WTC11 (cell line): ENCODE measurements at regions not wholly inside any gene's neighbourhood (a gene's known extent, or its start where the extent isn't known, plus 50 kb on each side); places are given as distances from the start of the nearest gene placed in this dataset.

Source experiments
- ATAC-seq: fragments of 200-7000 bp; cut with Tn5 transposase; 2 replicates; pipeline ENCODE4 v1.10.0; 2021; ENCODE audit warnings: mild to moderate bottlenecking, moderate library complexity
- CTCF ChIA-PET: fragments of 300-600 bp; sonication (Branson Sonifier 250); formaldehyde crosslinking; loops from one replicate; lab custom pipeline; 2021; ENCODE audit warnings: antibody characterized with exemption; lab: Charles Lee
- POLR2A ChIA-PET: fragments of 350-600 bp; sonication (Branson Sonifier 250); formaldehyde crosslinking; loops from one replicate; lab custom pipeline; 2021; ENCODE audit warnings: antibody characterized with exemption; lab: Charles Lee
- DNase-seq: peaks from one replicate; pipeline ENCODE4 v3.0.0; 2021; ENCODE audit warnings: low spot score
- H3K27ac Mint-ChIP-seq: 2 replicates; pipeline ENCODE4 v1.8.0; 2021; ENCODE audit warnings: mixed read lengths
- H3K27me3 Mint-ChIP-seq: 2 replicates; pipeline ENCODE4 v1.8.0; 2021; ENCODE audit warnings: low read depth, mild to moderate bottlenecking, moderate library complexity, mixed read lengths
- H3K36me3 Mint-ChIP-seq: 2 replicates; pipeline ENCODE4 v1.8.0; 2021; ENCODE audit warnings: mixed read lengths
- H3K4me1 Mint-ChIP-seq: 2 replicates; pipeline ENCODE4 v1.8.0; 2022; ENCODE audit warnings: mixed read lengths
- H3K4me3 Mint-ChIP-seq: 2 replicates; pipeline ENCODE4 v1.8.0; 2021; ENCODE audit warnings: mild to moderate bottlenecking, moderate library complexity, mixed read lengths
- H3K9me3 Mint-ChIP-seq: 2 replicates; pipeline ENCODE4 v1.8.0; 2021; ENCODE audit warnings: mixed read lengths
- ATF1 ChIP-seq: sonication (generic); formaldehyde crosslinking; IDR thresholded peaks from 2 replicates; pipeline ENCODE4 v1.8.1; 2023; ENCODE audit warnings: mild to moderate bottlenecking, moderate library complexity, missing genetic modification reagents
- CREB1 ChIP-seq: sonication (generic); formaldehyde crosslinking; IDR thresholded peaks from 2 replicates; pipeline ENCODE4 v1.8.0; 2023; ENCODE audit warnings: mild to moderate bottlenecking, missing genetic modification reagents
- CREM ChIP-seq: sonication (generic); formaldehyde crosslinking; IDR thresholded peaks from 2 replicates; pipeline ENCODE4 v1.8.1; 2022; ENCODE audit warnings: mild to moderate bottlenecking, missing genetic modification reagents, moderate library complexity
- E2F5 ChIP-seq: sonication (generic); formaldehyde crosslinking; IDR thresholded peaks from 2 replicates; pipeline ENCODE4 v1.8.1; 2022; ENCODE audit warnings: mild to moderate bottlenecking, moderate library complexity, missing genetic modification reagents
- ELF4 ChIP-seq: sonication (generic); formaldehyde crosslinking; IDR thresholded peaks from 2 replicates; pipeline ENCODE4 v1.8.1; 2022; ENCODE audit warnings: low read depth, mild to moderate bottlenecking, moderate library complexity, missing genetic modification reagents
- ESRRA ChIP-seq: sonication (generic); formaldehyde crosslinking; IDR thresholded peaks from 2 replicates; pipeline ENCODE4 v1.8.1; 2022; ENCODE audit warnings: mild to moderate bottlenecking, missing genetic modification reagents, borderline replicate concordance
- FOXP4 ChIP-seq: sonication (generic); formaldehyde crosslinking; IDR thresholded peaks from 2 replicates; pipeline ENCODE4 v1.8.0; 2022; ENCODE audit warnings: mild to moderate bottlenecking, missing genetic modification reagents
- GABPB1 ChIP-seq: sonication (generic); formaldehyde crosslinking; IDR thresholded peaks from 2 replicates; pipeline ENCODE4 v1.8.1; 2023; ENCODE audit warnings: mild to moderate bottlenecking, missing genetic modification reagents
- GRHL2 ChIP-seq: fragments of 250-450 bp; sonication (Bioruptor Pico); IDR thresholded peaks from 2 replicates; pipeline ENCODE4 v1.8.0; 2022; ENCODE audit warnings: mild to moderate bottlenecking, moderate library complexity; ENCODE audit not compliant: insufficient replicate concordance, severe bottlenecking
- MYBL2 ChIP-seq: sonication (generic); formaldehyde crosslinking; IDR thresholded peaks from 2 replicates; pipeline ENCODE4 v1.8.1; 2023; ENCODE audit warnings: mild to moderate bottlenecking, moderate library complexity, missing genetic modification reagents
- NFE2L1 ChIP-seq: sonication (generic); formaldehyde crosslinking; IDR thresholded peaks from 2 replicates; pipeline ENCODE4 v1.8.1; 2023; ENCODE audit warnings: missing genetic modification reagents
- NR1H2 ChIP-seq: sonication (generic); formaldehyde crosslinking; IDR thresholded peaks from 2 replicates; pipeline ENCODE4 v1.9.0; 2021; ENCODE audit warnings: mild to moderate bottlenecking, moderate library complexity, missing genetic modification reagents
- SMAD3 ChIP-seq: sonication (generic); formaldehyde crosslinking; IDR thresholded peaks from 2 replicates; pipeline ENCODE4 v1.8.0; 2022; ENCODE audit warnings: missing genetic modification reagents, mild to moderate bottlenecking, borderline replicate concordance
- ZNF138 ChIP-seq: sonication (generic); formaldehyde crosslinking; conservative IDR thresholded peaks from 2 replicates; pipeline ENCODE4 v1.8.1; 2022; ENCODE audit warnings: mild to moderate bottlenecking, moderate library complexity, missing genetic modification reagents
- ZNF263 ChIP-seq: sonication (generic); formaldehyde crosslinking; IDR thresholded peaks from 2 replicates; pipeline ENCODE4 v1.8.1; 2022; ENCODE audit warnings: low read depth, mild to moderate bottlenecking, moderate library complexity, missing genetic modification reagents
- ZSCAN18 ChIP-seq: fragments of 250-450 bp; sonication (Bioruptor Pico); IDR thresholded peaks from 2 replicates; pipeline ENCODE4 v2.1.2; 2022; ENCODE audit warnings: mild to moderate bottlenecking, moderate library complexity
- TF ChIP-seq, protein P1 (sequence below): sonication (generic); formaldehyde crosslinking; IDR thresholded peaks from 2 replicates; pipeline ENCODE4 v1.8.1; 2023; ENCODE audit warnings: mild to moderate bottlenecking, missing genetic modification reagents, moderate library complexity
- TF ChIP-seq, protein P2 (sequence below): sonication (generic); formaldehyde crosslinking; IDR thresholded peaks from 2 replicates; pipeline ENCODE4 v1.8.1; 2022; ENCODE audit warnings: missing genetic modification reagents, borderline replicate concordance
- TF ChIP-seq, protein P3 (sequence below): fragments of 250-450 bp; sonication (Bioruptor Pico); IDR thresholded peaks from 2 replicates; pipeline ENCODE4 v1.9.0; 2021; ENCODE audit warnings: moderate library complexity, mild to moderate bottlenecking, inconsistent platforms, borderline replicate concordance
- TF ChIP-seq, protein P4 (sequence below): sonication (generic); formaldehyde crosslinking; IDR thresholded peaks from 2 replicates; pipeline ENCODE4 v1.8.0; 2023; ENCODE audit warnings: mild to moderate bottlenecking, missing genetic modification reagents

- Mint-ChIP-seq H3K27me3 (no peaks in the 10 kb centered on the region), H3K4me1 (peaks cover 7% of the 10 kb centered on the region), H3K36me3 (no peaks in the 10 kb centered on the region), H3K27ac (no peak overlapping the region), H3K9me3 (no peaks in the 10 kb centered on the region), H3K4me3 (no peak overlapping the region)
- ATAC-seq (no peak), DNase-seq (no peak)
- ChIA-PET CTCF (no interaction called here), POLR2A (no interaction called here)
- TF ChIP-seq ESRRA (CRISPR knock-in tag): no peak
- no peak for TF ChIP-seq NR1H2 (CRISPR knock-in tag)
- TF ChIP-seq, protein P1, sequence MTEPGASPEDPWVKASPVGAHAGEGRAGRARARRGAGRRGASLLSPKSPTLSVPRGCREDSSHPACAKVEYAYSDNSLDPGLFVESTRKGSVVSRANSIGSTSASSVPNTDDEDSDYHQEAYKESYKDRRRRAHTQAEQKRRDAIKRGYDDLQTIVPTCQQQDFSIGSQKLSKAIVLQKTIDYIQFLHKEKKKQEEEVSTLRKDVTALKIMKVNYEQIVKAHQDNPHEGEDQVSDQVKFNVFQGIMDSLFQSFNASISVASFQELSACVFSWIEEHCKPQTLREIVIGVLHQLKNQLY (CRISPR knock-in tag): no peak
- TF ChIP-seq MYBL2 (CRISPR knock-in tag): no peak
- no peak for TF ChIP-seq E2F5 (CRISPR knock-in tag)
- TF ChIP-seq ELF4: no peak
- TF ChIP-seq, protein P2, sequence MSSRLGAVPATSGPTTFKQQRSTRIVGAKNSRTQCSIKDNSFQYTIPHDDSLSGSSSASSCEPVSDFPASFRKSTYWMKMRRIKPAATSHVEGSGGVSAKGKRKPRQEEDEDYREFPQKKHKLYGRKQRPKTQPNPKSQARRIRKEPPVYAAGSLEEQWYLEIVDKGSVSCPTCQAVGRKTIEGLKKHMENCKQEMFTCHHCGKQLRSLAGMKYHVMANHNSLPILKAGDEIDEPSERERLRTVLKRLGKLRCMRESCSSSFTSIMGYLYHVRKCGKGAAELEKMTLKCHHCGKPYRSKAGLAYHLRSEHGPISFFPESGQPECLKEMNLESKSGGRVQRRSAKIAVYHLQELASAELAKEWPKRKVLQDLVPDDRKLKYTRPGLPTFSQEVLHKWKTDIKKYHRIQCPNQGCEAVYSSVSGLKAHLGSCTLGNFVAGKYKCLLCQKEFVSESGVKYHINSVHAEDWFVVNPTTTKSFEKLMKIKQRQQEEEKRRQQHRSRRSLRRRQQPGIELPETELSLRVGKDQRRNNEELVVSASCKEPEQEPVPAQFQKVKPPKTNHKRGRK: no peak
- no peak for TF ChIP-seq ZSCAN18 (CRISPR knock-in tag)
- TF ChIP-seq ZNF138: no peak
- TF ChIP-seq GRHL2 (CRISPR knock-in tag): no peak
Observed at GRCh38 chr10:78456649-78457400, 423.2 kb downstream of the RPS24 start.

DNA sequence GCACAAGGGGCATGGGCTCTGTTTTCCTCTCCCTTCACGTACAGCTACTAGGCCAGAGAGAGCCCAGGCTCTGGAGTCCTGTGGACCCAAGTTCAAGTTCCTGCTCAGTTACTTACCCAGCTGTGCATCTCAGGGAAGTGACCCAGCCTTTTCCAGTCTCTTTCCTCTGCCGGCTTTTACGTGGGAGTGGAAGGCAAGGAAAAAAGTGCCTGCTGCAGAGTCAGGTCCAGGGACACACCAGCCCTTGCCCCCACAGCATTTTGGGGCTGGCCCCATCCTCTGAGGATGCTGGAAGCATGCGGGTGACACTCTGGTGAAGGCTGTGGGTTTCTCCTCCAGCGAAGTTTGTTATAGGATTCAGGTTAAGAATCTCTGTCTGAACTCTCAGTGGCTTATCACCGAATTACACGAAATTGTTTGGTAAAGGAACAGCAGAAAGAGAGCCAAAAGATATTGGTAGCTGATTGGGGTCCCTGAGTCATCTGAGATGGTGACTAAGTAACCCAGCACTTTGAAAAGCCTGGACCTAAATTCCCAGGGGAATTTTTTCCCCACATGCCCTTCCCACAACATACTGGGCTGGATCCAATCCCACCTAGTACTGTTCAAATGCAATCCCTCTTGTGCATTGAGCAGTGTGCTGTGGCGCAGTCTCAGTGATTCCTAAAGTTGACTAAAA is 424.3 kb downstream of the RPS24 start:
- H3K9me3 Mint-ChIP-seq: no peaks in the 10 kb centered on the region
- ChIA-PET CTCF (no interaction called here), POLR2A (no interaction called here)
- no peak overlapping the region for H3K27ac Mint-ChIP-seq
- no peak for TF ChIP-seq CREM (CRISPR knock-in tag)
- TF ChIP-seq NFE2L1 (CRISPR knock-in tag): no peak
- TF ChIP-seq, protein P3, sequence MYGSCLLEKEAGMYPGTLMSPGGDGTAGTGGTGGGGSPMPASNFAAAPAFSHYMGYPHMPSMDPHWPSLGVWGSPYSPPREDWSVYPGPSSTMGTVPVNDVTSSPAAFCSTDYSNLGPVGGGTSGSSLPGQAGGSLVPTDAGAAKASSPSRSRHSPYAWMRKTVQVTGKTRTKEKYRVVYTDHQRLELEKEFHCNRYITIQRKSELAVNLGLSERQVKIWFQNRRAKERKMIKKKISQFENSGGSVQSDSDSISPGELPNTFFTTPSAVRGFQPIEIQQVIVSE (CRISPR knock-in tag): no peak
- TF ChIP-seq, protein P4, sequence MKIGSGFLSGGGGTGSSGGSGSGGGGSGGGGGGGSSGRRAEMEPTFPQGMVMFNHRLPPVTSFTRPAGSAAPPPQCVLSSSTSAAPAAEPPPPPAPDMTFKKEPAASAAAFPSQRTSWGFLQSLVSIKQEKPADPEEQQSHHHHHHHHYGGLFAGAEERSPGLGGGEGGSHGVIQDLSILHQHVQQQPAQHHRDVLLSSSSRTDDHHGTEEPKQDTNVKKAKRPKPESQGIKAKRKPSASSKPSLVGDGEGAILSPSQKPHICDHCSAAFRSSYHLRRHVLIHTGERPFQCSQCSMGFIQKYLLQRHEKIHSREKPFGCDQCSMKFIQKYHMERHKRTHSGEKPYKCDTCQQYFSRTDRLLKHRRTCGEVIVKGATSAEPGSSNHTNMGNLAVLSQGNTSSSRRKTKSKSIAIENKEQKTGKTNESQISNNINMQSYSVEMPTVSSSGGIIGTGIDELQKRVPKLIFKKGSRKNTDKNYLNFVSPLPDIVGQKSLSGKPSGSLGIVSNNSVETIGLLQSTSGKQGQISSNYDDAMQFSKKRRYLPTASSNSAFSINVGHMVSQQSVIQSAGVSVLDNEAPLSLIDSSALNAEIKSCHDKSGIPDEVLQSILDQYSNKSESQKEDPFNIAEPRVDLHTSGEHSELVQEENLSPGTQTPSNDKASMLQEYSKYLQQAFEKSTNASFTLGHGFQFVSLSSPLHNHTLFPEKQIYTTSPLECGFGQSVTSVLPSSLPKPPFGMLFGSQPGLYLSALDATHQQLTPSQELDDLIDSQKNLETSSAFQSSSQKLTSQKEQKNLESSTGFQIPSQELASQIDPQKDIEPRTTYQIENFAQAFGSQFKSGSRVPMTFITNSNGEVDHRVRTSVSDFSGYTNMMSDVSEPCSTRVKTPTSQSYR (CRISPR knock-in tag): no peak
- TF ChIP-seq GABPB1 (CRISPR knock-in tag): no peak
- TF ChIP-seq, protein P1 (CRISPR knock-in tag): no peak
- TF ChIP-seq SMAD3 (CRISPR knock-in tag): no peak
- TF ChIP-seq ESRRA (CRISPR knock-in tag): no peak
- TF ChIP-seq CREB1 (CRISPR knock-in tag): no peak
- no peak for TF ChIP-seq ATF1 (CRISPR knock-in tag)
- TF ChIP-seq FOXP4 (CRISPR knock-in tag): no peak
- TF ChIP-seq ZNF263 (CRISPR knock-in tag): no peak
- TF ChIP-seq, protein P2: no peak
- ATAC-seq: no peak
- DNase-seq: no peak
- no peaks in the 10 kb centered on the region for H3K27me3 Mint-ChIP-seq
- H3K4me3 Mint-ChIP-seq: no peak overlapping the region
- no peaks in the 10 kb centered on the region for H3K36me3 Mint-ChIP-seq
- peaks cover 7% of the 10 kb centered on the region for H3K4me1 Mint-ChIP-seq
